IgD-negative memory B cell (primary cell): ENCODE measurements at regions not wholly inside any gene's neighbourhood (a gene's known extent, or its start where the extent isn't known, plus 50 kb on each side); places are given as distances from the start of the nearest gene placed in this dataset.

Experiments used
- H3K27ac Mint-ChIP-seq, 3 donors: one replicate each; pipeline ENCODE4 v1.8.0; 2020 to 2022; ENCODE audit warnings: mild to moderate bottlenecking in 3 of 3, mixed read lengths in 3 of 3, moderate library complexity in 1 of 3
- H3K27me3 Mint-ChIP-seq: one replicate; pipeline ENCODE4 v1.8.0; 2021; ENCODE audit warnings: mixed read lengths
- H3K36me3 Mint-ChIP-seq: one replicate; pipeline ENCODE4 v1.8.0; 2020; ENCODE audit warnings: mild to moderate bottlenecking, mixed read lengths
- H3K4me1 Mint-ChIP-seq, 3 donors: one replicate each; pipeline ENCODE4 v1.8.0; 2020 to 2022; ENCODE audit warnings: mixed read lengths in 3 of 3, mild to moderate bottlenecking in 1 of 3
- H3K4me3 Mint-ChIP-seq, 4 donors: one replicate each; pipeline ENCODE4 v1.8.0; 2020 to 2022; ENCODE audit warnings: mild to moderate bottlenecking in 4 of 4, mixed read lengths in 4 of 4, moderate library complexity in 3 of 4
- H3K9me3 Mint-ChIP-seq, 3 donors: one replicate each; pipeline ENCODE4 v1.8.0; 2020 to 2021; ENCODE audit warnings: mixed read lengths in 3 of 3, mild to moderate bottlenecking in 1 of 3

- Mint-ChIP-seq H3K4me3 (no peak overlapping the region), H3K4me1 (no peaks in the 10 kb centered on the region), H3K27ac (no peak overlapping the region), H3K9me3 (no peaks in the 10 kb centered on the region), H3K36me3 (no peaks in the 10 kb centered on the region), H3K27me3 (peaks cover 11% of the 10 kb centered on the region)
Measured at GRCh38 chr2:206212673-206213513, 53.2 kb downstream of the EEF1B2 start.

GRCh38 chr2:206213514-206213845, 53.8 kb downstream of the EEF1B2 start:
- H3K27ac Mint-ChIP-seq = no peak overlapping the region
- H3K9me3 Mint-ChIP-seq = no peaks in the 10 kb centered on the region
- no peak overlapping the region for H3K4me3 Mint-ChIP-seq
- no peaks in the 10 kb centered on the region for H3K4me1 Mint-ChIP-seq
- H3K27me3 Mint-ChIP-seq = peaks cover 11% of the 10 kb centered on the region
- H3K36me3 Mint-ChIP-seq = no peaks in the 10 kb centered on the region

GRCh38 chr2:206217166-206217565, 57.3 kb upstream of the ZDBF2 start:
- H3K4me1 Mint-ChIP-seq = peaks cover 0 to 1% (median 0%) of the 10 kb centered on the region in 3 donors
- H3K9me3 Mint-ChIP-seq = peaks cover 6 to 11% (median 6%) of the 10 kb centered on the region in 3 donors
- peaks cover 16% of the 10 kb centered on the region for H3K27me3 Mint-ChIP-seq
- H3K36me3 Mint-ChIP-seq = no peaks in the 10 kb centered on the region
- H3K27ac Mint-ChIP-seq = no peak overlapping the region
- H3K4me3 Mint-ChIP-seq = no peak overlapping the region

- H3K4me3 Mint-ChIP-seq = peak overlapping the region in 1 of 4 donors; percentile 25
- peaks cover 6 to 11% (median 6%) of the 10 kb centered on the region in 3 donors for H3K9me3 Mint-ChIP-seq
- H3K27me3 Mint-ChIP-seq = peaks cover 14% of the 10 kb centered on the region
Measured at GRCh38 chr2:206217743-206218142, 56.7 kb upstream of the ZDBF2 start.

GRCh38 chr2:206218156-206218555, 56.3 kb upstream of the ZDBF2 start:
- Mint-ChIP-seq H3K4me1 (peaks cover 0 to 1% (median 0%) of the 10 kb centered on the region in 3 donors), H3K36me3 (no peaks in the 10 kb centered on the region), H3K4me3 (no peak overlapping the region), H3K27ac (no peak overlapping the region), H3K27me3 (peaks cover 14% of the 10 kb centered on the region), H3K9me3 (peaks cover 6 to 11% (median 6%) of the 10 kb centered on the region in 3 donors)

More at GRCh38 chr2:206217743-206218142, 56.7 kb upstream of the ZDBF2 start:
- H3K36me3 Mint-ChIP-seq = no peaks in the 10 kb centered on the region
- H3K27ac Mint-ChIP-seq = no peak overlapping the region
- H3K4me1 Mint-ChIP-seq = peaks cover 0 to 1% (median 0%) of the 10 kb centered on the region in 3 donors

- Mint-ChIP-seq H3K9me3 (peaks cover 6 to 11% (median 6%) of the 10 kb centered on the region in 3 donors), H3K4me3 (no peak overlapping the region), H3K27ac (no peak overlapping the region), H3K36me3 (no peaks in the 10 kb centered on the region), H3K4me1 (peaks cover 0 to 1% (median 0%) of the 10 kb centered on the region in 3 donors), H3K27me3 (peaks cover 14% of the 10 kb centered on the region)
Measured at GRCh38 chr2:206218796-206219499, 55.5 kb upstream of the ZDBF2 start.

- Mint-ChIP-seq H3K4me1 (peaks cover 0 to 1% (median 0%) of the 10 kb centered on the region in 3 donors), H3K27me3 (peaks cover 14% of the 10 kb centered on the region), H3K27ac (no peak overlapping the region), H3K9me3 (peaks cover 6 to 11% (median 6%) of the 10 kb centered on the region in 3 donors), H3K4me3 (no peak overlapping the region), H3K36me3 (no peaks in the 10 kb centered on the region)
Measured at GRCh38 chr2:206219957-206220356, 54.5 kb upstream of the ZDBF2 start.

GRCh38 chr2:206220997-206221396, 53.5 kb upstream of the ZDBF2 start:
- Mint-ChIP-seq H3K27ac (peak overlapping the region in 1 of 3 donors; percentile 7), H3K4me3 (no peak overlapping the region), H3K36me3 (no peaks in the 10 kb centered on the region)

More at GRCh38 chr2:206220997-206221396, 53.5 kb upstream of the ZDBF2 start:
- Mint-ChIP-seq H3K9me3 (peaks cover 6 to 11% (median 6%) of the 10 kb centered on the region in 3 donors), H3K27me3 (peaks cover 13% of the 10 kb centered on the region), H3K4me1 (peaks cover 0 to 1% (median 0%) of the 10 kb centered on the region in 3 donors)
